ENCODE measurements at regions not wholly inside any gene's neighbourhood (a gene's known extent, or its start where the extent isn't known, plus 50 kb on each side); places are given as distances from the start of the nearest gene placed in this dataset.

DNA sequence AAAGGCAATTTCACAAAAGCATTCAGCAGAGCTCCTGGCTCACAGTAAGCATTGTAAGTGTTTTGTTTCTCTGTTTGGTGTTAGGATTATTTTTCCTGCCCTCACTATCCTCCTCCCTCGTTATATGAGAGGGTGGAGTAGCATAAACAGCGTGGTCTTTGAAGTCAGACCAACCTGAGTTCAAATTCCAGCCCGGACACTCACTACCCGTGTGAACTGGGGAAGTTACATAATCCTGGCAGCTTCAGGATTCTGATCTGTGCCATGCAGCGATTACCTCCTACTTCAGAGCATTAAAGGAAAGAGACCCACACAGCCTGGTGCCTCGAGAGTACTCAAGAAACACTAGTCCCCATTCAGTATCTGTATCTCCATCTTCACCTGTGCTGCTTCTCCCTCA is 386.5 kb downstream of the INHBA start:
- no peak for TF ChIP-seq EZH2 (IDR thresholded peaks at IDR 0.05; ENCODE audit: borderline replicate concordance)
- TF ChIP-seq, protein P1, sequence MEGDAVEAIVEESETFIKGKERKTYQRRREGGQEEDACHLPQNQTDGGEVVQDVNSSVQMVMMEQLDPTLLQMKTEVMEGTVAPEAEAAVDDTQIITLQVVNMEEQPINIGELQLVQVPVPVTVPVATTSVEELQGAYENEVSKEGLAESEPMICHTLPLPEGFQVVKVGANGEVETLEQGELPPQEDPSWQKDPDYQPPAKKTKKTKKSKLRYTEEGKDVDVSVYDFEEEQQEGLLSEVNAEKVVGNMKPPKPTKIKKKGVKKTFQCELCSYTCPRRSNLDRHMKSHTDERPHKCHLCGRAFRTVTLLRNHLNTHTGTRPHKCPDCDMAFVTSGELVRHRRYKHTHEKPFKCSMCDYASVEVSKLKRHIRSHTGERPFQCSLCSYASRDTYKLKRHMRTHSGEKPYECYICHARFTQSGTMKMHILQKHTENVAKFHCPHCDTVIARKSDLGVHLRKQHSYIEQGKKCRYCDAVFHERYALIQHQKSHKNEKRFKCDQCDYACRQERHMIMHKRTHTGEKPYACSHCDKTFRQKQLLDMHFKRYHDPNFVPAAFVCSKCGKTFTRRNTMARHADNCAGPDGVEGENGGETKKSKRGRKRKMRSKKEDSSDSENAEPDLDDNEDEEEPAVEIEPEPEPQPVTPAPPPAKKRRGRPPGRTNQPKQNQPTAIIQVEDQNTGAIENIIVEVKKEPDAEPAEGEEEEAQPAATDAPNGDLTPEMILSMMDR (IDR thresholded peaks at IDR 0.05; ENCODE audit: poor library complexity) = no peak
